Lower leg skin (tissue), 3 donors: ENCODE measurements at regions not wholly inside any gene's neighbourhood (a gene's known extent, or its start where the extent isn't known, plus 50 kb on each side); places are given as distances from the start of the nearest gene placed in this dataset.

Source experiments
- CTCF ChIP-seq, 3 donors: fragments of 450-650 bp; IDR thresholded peaks; one replicate each; pipeline ENCODE4 v1.5.1; 2016; ENCODE audit warnings: antibody characterized with exemption in 3 of 3, mild to moderate bottlenecking in 3 of 3, moderate library complexity in 2 of 3
- POLR2A ChIP-seq, 2 donors: fragments of 450-650 bp; IDR thresholded peaks; one replicate each; pipeline ENCODE4 v1.6.1; 2016 to 2017; ENCODE audit warnings: antibody characterized with exemption in 2 of 2, mild to moderate bottlenecking in 1 of 2, moderate library complexity in 1 of 2

- TF ChIP-seq CTCF (IDR thresholded peaks at IDR 0.05): no peak
- no peak for TF ChIP-seq POLR2A (IDR thresholded peaks at IDR 0.05)
These were observed 99.0 kb downstream of the RRAGC start for GRCh38 chr1:38760562-38760961.
